NCI-H69 (cell line): ENCODE measurements at regions not wholly inside any gene's neighbourhood (a gene's known extent, or its start where the extent isn't known, plus 50 kb on each side); places are given as distances from the start of the nearest gene placed in this dataset.
A peak's percentile ranks its signal among the peaks of the same experiment; 100 is the strongest.
"Not testable (repeated sequence)": the region's sequence is repeated elsewhere in the genome, so short reads cannot be mapped to it uniquely, and the experiment has no call there.

ENCODE experiments used
- DNase-seq: peaks from one replicate; lab custom pipeline; 2025; lab: John Stamatoyannopoulos, UW

GRCh38 chr2:13868275-13868674, 764.2 kb upstream of the LRATD1 start:
- DNase-seq: not testable (repeated sequence)

GRCh38 chr2:13876491-13877037, 756.0 kb upstream of the LRATD1 start:
- no peak for DNase-seq

- no peak for DNase-seq
Measured at GRCh38 chr2:13877571-13877970, 754.9 kb upstream of the LRATD1 start.

- no peak for DNase-seq
Measured at GRCh38 chr2:13884291-13884976, 748.1 kb upstream of the LRATD1 start.

- no peak for DNase-seq
Measured at GRCh38 chr2:13901526-13901925, 731.0 kb upstream of the LRATD1 start.

GRCh38 chr2:13905831-13906230, 726.7 kb upstream of the LRATD1 start:
- no peak for DNase-seq

- no peak for DNase-seq
Measured at GRCh38 chr2:13916066-13916465, 716.5 kb upstream of the LRATD1 start.

- DNase-seq: no peak
Measured at GRCh38 chr2:13917958-13918357, 714.6 kb upstream of the LRATD1 start.

- DNase-seq: no peak
Measured at GRCh38 chr2:13919981-13920382, 712.5 kb upstream of the LRATD1 start.

GRCh38 chr2:13921245-13921644, 711.3 kb upstream of the LRATD1 start:
- no peak for DNase-seq

GRCh38 chr2:13923823-13924222, 708.7 kb upstream of the LRATD1 start:
- DNase-seq: no peak

- DNase-seq: no peak
Measured at GRCh38 chr2:13942111-13942510, 690.4 kb upstream of the LRATD1 start.

- no peak for DNase-seq
Measured at GRCh38 chr2:13950761-13951160, 681.8 kb upstream of the LRATD1 start.

GRCh38 chr2:13968811-13969210, 663.7 kb upstream of the LRATD1 start:
- DNase-seq: no peak

GRCh38 chr2:13986119-13986720, 646.3 kb upstream of the LRATD1 start:
- DNase-seq: peak; percentile 0

- DNase-seq: no peak
Measured at GRCh38 chr2:13996527-13996926, 636.0 kb upstream of the LRATD1 start.

- peak; percentile 0 for DNase-seq
Measured at GRCh38 chr2:14011190-14011589, 621.3 kb upstream of the LRATD1 start.

- no peak for DNase-seq
Measured at GRCh38 chr2:14015113-14015630, 617.3 kb upstream of the LRATD1 start.

- DNase-seq: no peak
Measured at GRCh38 chr2:14016289-14016955, 616.1 kb upstream of the LRATD1 start.

GRCh38 chr2:14018620-14019019, 613.9 kb upstream of the LRATD1 start:
- no peak for DNase-seq

- DNase-seq: no peak
Measured at GRCh38 chr2:14023558-14023957, 609.0 kb upstream of the LRATD1 start.

GRCh38 chr2:14039134-14039533, 593.4 kb upstream of the LRATD1 start:
- DNase-seq: no peak

- no peak for DNase-seq
Measured at GRCh38 chr2:14047491-14047890, 585.0 kb upstream of the LRATD1 start.
